Gastroesophageal sphincter (tissue), 4 donors: ENCODE measurements at regions not wholly inside any gene's neighbourhood (a gene's known extent, or its start where the extent isn't known, plus 50 kb on each side); places are given as distances from the start of the nearest gene placed in this dataset.

Source experiments
- ATAC-seq: fragments of 150-250 bp; one replicate; pipeline ENCODE4 v1.9.1; 2016; ENCODE audit warnings: mild to moderate bottlenecking, moderate library complexity
- H3K27ac ChIP-seq, 4 donors: fragments of 200-600 bp; sonication (generic) in 3 of 4; 1 replicate in 3 of 4; 2 replicates in 1 of 4; pipeline ENCODE4 v1.5.1; 2016 to 2019
- H3K27me3 ChIP-seq: fragments of 200-600 bp; sonication (generic); one replicate; pipeline ENCODE4 v1.5.1; 2019
- H3K36me3 ChIP-seq, 2 donors: fragments of 200-600 bp; sonication (generic); one replicate each; pipeline ENCODE4 v1.5.1; 2019; ENCODE audit warnings: control low read depth in 1 of 2
- H3K4me1 ChIP-seq, 3 donors: fragments of 200-600 bp; sonication (generic); 1 replicate in 2 of 3; 2 replicates in 1 of 3; pipeline ENCODE4 v1.5.1; 2016 to 2019; ENCODE audit warnings: control low read depth in 2 of 3
- H3K4me3 ChIP-seq, 2 donors: fragments of 200-600 bp; sonication (generic); one replicate each; pipeline ENCODE4 v1.5.1; 2019; ENCODE audit warnings: mild to moderate bottlenecking in 1 of 2, moderate library complexity in 1 of 2
- H3K9me3 ChIP-seq, 3 donors: fragments of 200-600 bp; sonication (generic); one replicate each; pipeline ENCODE4 v1.5.1; 2017 to 2019; ENCODE audit warnings: control low read depth in 2 of 3
- EP300 ChIP-seq: sonication (generic); formaldehyde crosslinking; IDR thresholded peaks from one replicate; pipeline ENCODE4 v1.6.1; 2017; ENCODE audit warnings: antibody characterized with exemption, mild to moderate bottlenecking
- POLR2A ChIP-seq, 2 donors: fragments of 450-650 bp; IDR thresholded peaks; one replicate each; pipeline ENCODE4 v1.6.1; 2017; ENCODE audit warnings: antibody characterized with exemption in 2 of 2, mild to moderate bottlenecking in 2 of 2, moderate library complexity in 1 of 2
- POLR2AphosphoS5 ChIP-seq: sonication (generic); formaldehyde crosslinking; IDR thresholded peaks from one replicate; pipeline ENCODE4 v1.6.1; 2017; ENCODE audit warnings: antibody characterized with exemption
- WGBS, 2 donors: methylation state at CpG; one replicate each; pipeline ENCODE4 v1.1.5; 2018; ENCODE audit warnings: low coverage in 1 of 2; 5-methylcytosine and 5-hydroxymethylcytosine counted together
- TF ChIP-seq, protein P1 (sequence below), 4 experiments: fragments of 200-600 bp in 2 of 4; fragments of 450-650 bp in 2 of 4; sonication (generic) in 1 of 4; IDR thresholded peaks; one replicate each; pipeline ENCODE4 v1.5.1; 2017 to 2019; ENCODE audit warnings: antibody characterized with exemption in 4 of 4, mild to moderate bottlenecking in 2 of 4, moderate library complexity in 2 of 4

DNA sequence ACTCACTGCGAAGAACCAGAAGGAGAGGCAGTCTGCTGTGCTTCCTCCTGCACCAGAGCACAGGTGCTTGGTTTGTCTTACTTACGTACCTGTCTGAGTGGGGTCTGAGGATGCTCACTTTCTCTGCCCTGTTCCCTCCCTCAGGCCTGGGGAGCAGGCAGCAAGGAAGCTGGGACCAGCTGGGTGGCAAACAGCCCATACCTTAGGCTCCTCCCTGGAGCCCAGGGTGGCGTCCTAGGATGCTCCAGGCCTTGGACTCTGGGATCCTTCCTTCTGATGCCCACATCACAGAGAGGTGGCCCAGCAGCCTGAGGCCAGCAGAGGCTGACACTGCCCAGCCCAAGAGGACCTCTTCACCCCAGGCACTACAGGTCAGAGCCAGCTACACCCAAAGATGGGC lies 593.2 kb downstream of the BRD1 start:
- no peak overlapping the region for H3K4me3 ChIP-seq
- H3K4me1 ChIP-seq: no peaks in the 10 kb centered on the region
- no peaks in the 10 kb centered on the region for H3K9me3 ChIP-seq
- H3K36me3 ChIP-seq: no peaks in the 10 kb centered on the region
- H3K27ac ChIP-seq: no peak overlapping the region
- ATAC-seq: no peak
- TF ChIP-seq POLR2A (IDR thresholded peaks at IDR 0.05): no peak
- no peak for TF ChIP-seq POLR2AphosphoS5
- TF ChIP-seq, protein P1, sequence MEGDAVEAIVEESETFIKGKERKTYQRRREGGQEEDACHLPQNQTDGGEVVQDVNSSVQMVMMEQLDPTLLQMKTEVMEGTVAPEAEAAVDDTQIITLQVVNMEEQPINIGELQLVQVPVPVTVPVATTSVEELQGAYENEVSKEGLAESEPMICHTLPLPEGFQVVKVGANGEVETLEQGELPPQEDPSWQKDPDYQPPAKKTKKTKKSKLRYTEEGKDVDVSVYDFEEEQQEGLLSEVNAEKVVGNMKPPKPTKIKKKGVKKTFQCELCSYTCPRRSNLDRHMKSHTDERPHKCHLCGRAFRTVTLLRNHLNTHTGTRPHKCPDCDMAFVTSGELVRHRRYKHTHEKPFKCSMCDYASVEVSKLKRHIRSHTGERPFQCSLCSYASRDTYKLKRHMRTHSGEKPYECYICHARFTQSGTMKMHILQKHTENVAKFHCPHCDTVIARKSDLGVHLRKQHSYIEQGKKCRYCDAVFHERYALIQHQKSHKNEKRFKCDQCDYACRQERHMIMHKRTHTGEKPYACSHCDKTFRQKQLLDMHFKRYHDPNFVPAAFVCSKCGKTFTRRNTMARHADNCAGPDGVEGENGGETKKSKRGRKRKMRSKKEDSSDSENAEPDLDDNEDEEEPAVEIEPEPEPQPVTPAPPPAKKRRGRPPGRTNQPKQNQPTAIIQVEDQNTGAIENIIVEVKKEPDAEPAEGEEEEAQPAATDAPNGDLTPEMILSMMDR (IDR thresholded peaks at IDR 0.05): no peak
- TF ChIP-seq EP300: no peak
- peaks cover 83% of the 10 kb centered on the region for H3K27me3 ChIP-seq
- 80% methylated on average over 1 of the region's 3 CpGs; no CpG with 5 or more reads in 1 of the 2 donors for WGBS, 2 donors

DNA sequence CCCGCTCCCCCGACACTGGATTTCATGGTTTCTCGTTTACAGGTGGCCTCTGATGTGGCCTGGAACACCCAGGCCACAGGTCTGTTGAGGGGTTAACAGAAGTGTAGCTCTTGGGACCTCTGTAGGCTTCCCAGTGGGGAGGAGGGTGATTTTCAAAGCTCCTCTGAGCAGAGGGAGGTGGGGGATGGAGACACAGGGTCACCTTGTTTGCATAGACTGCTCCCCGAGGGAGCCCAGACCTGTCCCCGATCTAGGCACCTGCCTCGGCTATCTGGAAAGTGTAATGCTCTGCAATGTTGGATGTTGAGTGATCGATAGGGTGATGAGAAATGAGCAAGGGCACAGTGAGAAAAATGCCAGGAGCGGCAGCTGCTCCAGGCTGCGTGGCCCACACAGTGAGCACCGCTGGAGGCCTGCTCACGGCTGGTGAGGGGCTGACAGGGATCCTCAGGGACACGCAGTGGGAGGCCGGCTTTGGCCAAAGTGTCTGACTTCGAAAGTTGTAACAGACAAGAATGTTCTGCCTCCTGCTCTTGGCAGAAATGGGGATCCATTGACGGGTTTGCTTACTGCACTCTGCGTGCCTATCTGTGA lies 594.1 kb downstream of the BRD1 start:
- no peak overlapping the region for H3K27ac ChIP-seq
- H3K27me3 ChIP-seq: peaks cover 74% of the 10 kb centered on the region
- H3K9me3 ChIP-seq: no peaks in the 10 kb centered on the region
- 73 to 84% methylated on average over 7 to 10 of the region's 16 CpGs for WGBS, 2 donors
- ATAC-seq: no peak
- no peaks in the 10 kb centered on the region for H3K36me3 ChIP-seq
- H3K4me1 ChIP-seq: no peaks in the 10 kb centered on the region
- TF ChIP-seq POLR2A (IDR thresholded peaks at IDR 0.05) (no peak), EP300 (no peak), POLR2AphosphoS5 (no peak)
- TF ChIP-seq, protein P1 (IDR thresholded peaks at IDR 0.05): no peak
- H3K4me3 ChIP-seq: no peak overlapping the region

DNA sequence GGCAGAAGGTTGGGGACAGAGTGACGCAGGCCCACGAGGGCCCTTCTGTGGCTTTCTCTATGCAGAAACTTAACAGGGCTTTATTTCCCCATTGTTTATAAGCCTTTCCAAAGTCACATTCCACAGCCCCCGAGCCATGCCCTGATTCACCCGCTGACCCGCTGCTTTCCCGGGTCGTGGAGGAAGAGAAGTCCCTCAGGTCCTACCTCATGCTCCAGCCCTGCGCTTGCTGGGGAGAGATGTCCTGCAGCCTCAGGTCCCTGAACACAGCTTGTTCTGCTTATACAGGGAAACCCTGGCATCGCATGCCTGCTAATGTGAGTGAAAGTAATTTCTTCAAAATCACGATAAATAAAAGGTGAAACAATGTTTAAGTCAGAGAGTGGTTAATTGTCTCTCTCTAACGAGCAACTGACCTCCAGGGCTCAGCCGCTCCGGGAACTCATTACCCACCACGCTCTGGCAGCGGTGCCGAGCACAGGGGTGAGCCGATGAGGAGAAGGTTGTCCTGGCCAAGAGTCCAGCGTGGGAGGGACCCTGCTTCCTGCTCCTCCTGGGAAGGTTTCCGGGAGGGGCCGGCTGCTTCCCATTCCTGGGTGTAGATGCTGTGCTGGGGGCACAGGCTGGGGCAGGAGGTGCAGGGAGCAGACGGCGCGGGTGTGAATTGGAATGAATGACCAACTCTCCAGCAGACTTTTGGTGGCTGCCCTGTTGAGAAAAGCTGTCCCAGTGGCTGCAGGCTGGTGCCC lies 595.2 kb downstream of the BRD1 start:
- Histone ChIP-seq H3K9me3 (no peaks in the 10 kb centered on the region), H3K4me1 (no peaks in the 10 kb centered on the region), H3K4me3 (no peak overlapping the region), H3K27ac (no peak overlapping the region), H3K27me3 (peaks cover 64% of the 10 kb centered on the region), H3K36me3 (no peaks in the 10 kb centered on the region)
- TF ChIP-seq, protein P1 (IDR thresholded peaks at IDR 0.05): no peak
- no peak for TF ChIP-seq POLR2A (IDR thresholded peaks at IDR 0.05)
- no peak for TF ChIP-seq EP300
- no peak for TF ChIP-seq POLR2AphosphoS5
- ATAC-seq: no peak
- 42 to 81% methylated on average over 7 to 11 of the region's 23 CpGs for WGBS, 2 donors

DNA sequence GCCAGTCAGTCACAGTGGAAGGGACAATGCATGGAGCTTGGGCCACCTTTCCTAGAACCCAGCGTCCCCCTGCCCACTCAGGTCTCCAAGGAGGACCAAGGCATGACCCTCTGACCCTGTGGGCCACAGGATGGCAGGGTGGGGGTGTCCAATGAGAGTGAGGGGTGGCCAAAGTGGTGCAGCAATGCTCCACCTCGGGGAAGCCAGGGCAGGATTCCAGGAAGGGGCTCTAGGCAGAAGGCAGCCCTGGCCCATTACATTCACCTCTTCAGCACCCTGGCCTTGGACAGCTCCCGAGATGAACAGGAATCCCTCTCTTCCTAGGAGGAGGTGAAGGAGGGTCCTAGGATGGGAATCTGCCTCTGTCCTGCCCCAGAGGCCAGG lies 597.5 kb downstream of the BRD1 start:
- TF ChIP-seq, protein P1 (IDR thresholded peaks at IDR 0.05): no peak
- TF ChIP-seq POLR2AphosphoS5 (no peak), EP300 (no peak), POLR2A (IDR thresholded peaks at IDR 0.05) (no peak)

More for the DNA sequence above, 597.5 kb downstream of the BRD1 start:
- ATAC-seq: no peak
- 6% methylated on average over 2 of the region's 3 CpGs; no CpG with 5 or more reads in 1 of the 2 donors for WGBS, 2 donors
- Histone ChIP-seq H3K27ac (no peak overlapping the region), H3K4me1 (no peaks in the 10 kb centered on the region), H3K4me3 (no peak overlapping the region), H3K27me3 (peaks cover 45% of the 10 kb centered on the region), H3K9me3 (no peaks in the 10 kb centered on the region), H3K36me3 (no peaks in the 10 kb centered on the region)
